Gastrocnemius medialis (tissue), 4 donors: ENCODE measurements at regions not wholly inside any gene's neighbourhood (a gene's known extent, or its start where the extent isn't known, plus 50 kb on each side); places are given as distances from the start of the nearest gene placed in this dataset.

Experiments used
- CTCF ChIP-seq, 5 experiments: fragments of 450-650 bp in 3 of 5; fragments of 200-600 bp in 2 of 5; sonication (generic) in 2 of 5; IDR thresholded peaks in 4 of 5; conservative IDR thresholded peaks in 1 of 5; 1 replicate in 4 of 5; 2 replicates in 1 of 5; pipeline ENCODE4 v1.5.1; 2016 to 2019; ENCODE audit warnings: antibody characterized with exemption in 5 of 5, mild to moderate bottlenecking in 3 of 5, moderate library complexity in 3 of 5
- POLR2A ChIP-seq, 2 donors: fragments of 450-650 bp; IDR thresholded peaks; one replicate each; pipeline ENCODE4 v1.6.1; 2017; ENCODE audit warnings: antibody characterized with exemption in 2 of 2, mild to moderate bottlenecking in 2 of 2, moderate library complexity in 2 of 2

GRCh38 chrX:117765211-117765610 lies 351.4 kb downstream of the KLHL13 start:
- TF ChIP-seq CTCF (IDR thresholded peaks at IDR 0.05 in 4 of 5, conservative IDR thresholded peaks at IDR 0.05 in 1 of 5) (no peak), POLR2A (IDR thresholded peaks at IDR 0.05) (no peak)
